GM12875 (cell line): ENCODE measurements at regions not wholly inside any gene's neighbourhood (a gene's known extent, or its start where the extent isn't known, plus 50 kb on each side); places are given as distances from the start of the nearest gene placed in this dataset.
"Not testable (repeated sequence)": the region's sequence is repeated elsewhere in the genome, so short reads cannot be mapped to it uniquely, and the experiment has no call there.

Source experiments
- H3K4me3 ChIP-seq: one replicate; pipeline ENCODE4 v1.5.1; 2011; ENCODE audit warnings: low read depth, low read length, control low read depth
- CTCF ChIP-seq: IDR thresholded peaks from 2 replicates; pipeline ENCODE4 v1.5.1; 2011; ENCODE audit warnings: low read depth, mild to moderate bottlenecking, control low read depth, inconsistent platforms, low read length, moderate library complexity, borderline replicate concordance; ENCODE audit not compliant: insufficient read depth

- no peak overlapping the region for H3K4me3 ChIP-seq
- no peak for TF ChIP-seq CTCF
Observed at GRCh38 chr2:13522096-13522495, 805.4 kb downstream of the TRIB2 start.

GRCh38 chr2:13522917-13523821 is 806.4 kb downstream of the TRIB2 start:
- TF ChIP-seq CTCF = no peak
- no peak overlapping the region for H3K4me3 ChIP-seq

- no peak overlapping the region for H3K4me3 ChIP-seq
- TF ChIP-seq CTCF = no peak
Observed at GRCh38 chr2:13524492-13524891, 807.8 kb downstream of the TRIB2 start.

GRCh38 chr2:13531735-13532410 is 815.1 kb downstream of the TRIB2 start:
- H3K4me3 ChIP-seq = not testable (repeated sequence)

- not testable (repeated sequence) for H3K4me3 ChIP-seq
Observed at GRCh38 chr2:13532781-13533523, 816.2 kb downstream of the TRIB2 start.

GRCh38 chr2:13533524-13533922 is 816.8 kb downstream of the TRIB2 start:
- no peak for TF ChIP-seq CTCF
- H3K4me3 ChIP-seq = no peak overlapping the region

- no peak for TF ChIP-seq CTCF
- H3K4me3 ChIP-seq = no peak overlapping the region
Observed at GRCh38 chr2:13536941-13537340, 820.2 kb downstream of the TRIB2 start.
